ENCODE measurements at regions not wholly inside any gene's neighbourhood (a gene's known extent, or its start where the extent isn't known, plus 50 kb on each side); places are given as distances from the start of the nearest gene placed in this dataset.

- no peak overlapping the region for H3K9ac ChIP-seq (ENCODE audit: low read length)
Measured at GRCh38 chr2:42958741-42959233, 166.4 kb upstream of the HAAO start.

GRCh38 chr2:42957861-42958301 lies 165.5 kb upstream of the HAAO start:
- no peaks in the 10 kb centered on the region for H3K9me2 ChIP-seq (replicated peaks; ENCODE audit: insufficient read depth, low read length)
- H3K9me3 ChIP-seq (ENCODE audit: low read length), result no peaks in the 10 kb centered on the region
- no peaks in the 10 kb centered on the region for H3K4me1 ChIP-seq (ENCODE audit: low read length)
- H3K4me3 ChIP-seq (ENCODE audit: low read length), result no peak overlapping the region
- no peaks in the 10 kb centered on the region for H3K79me2 ChIP-seq (ENCODE audit: low read length)
- H3K27me3 ChIP-seq (ENCODE audit: low read length), result no peaks in the 10 kb centered on the region
- no peak overlapping the region for H3K9ac ChIP-seq (ENCODE audit: low read length)
- no peak overlapping the region for H2AFZ ChIP-seq (ENCODE audit: low read length)
- H3K27ac ChIP-seq (ENCODE audit: low read length), result no peak overlapping the region
- H3K4me2 ChIP-seq (ENCODE audit: low read depth, low read length, poor library complexity, severe bottlenecking), result no peak overlapping the region
- no peaks in the 10 kb centered on the region for H4K20me1 ChIP-seq (ENCODE audit: insufficient read depth, low read depth, low read length)
- no peak for DNase-seq
- no peaks in the 10 kb centered on the region for H3K36me3 ChIP-seq (ENCODE audit: insufficient read depth, low read length)

More at GRCh38 chr2:42958741-42959233, 166.4 kb upstream of the HAAO start:
- H3K9me2 ChIP-seq (replicated peaks; ENCODE audit: insufficient read depth, low read length), result no peaks in the 10 kb centered on the region
- H3K4me2 ChIP-seq (ENCODE audit: low read depth, low read length, poor library complexity, severe bottlenecking), result no peak overlapping the region
- no peaks in the 10 kb centered on the region for H3K36me3 ChIP-seq (ENCODE audit: insufficient read depth, low read length)
- H3K4me3 ChIP-seq (ENCODE audit: low read length), result no peak overlapping the region
- no peaks in the 10 kb centered on the region for H3K79me2 ChIP-seq (ENCODE audit: low read length)
- no peaks in the 10 kb centered on the region for H3K4me1 ChIP-seq (ENCODE audit: low read length)
- no peaks in the 10 kb centered on the region for H3K9me3 ChIP-seq (ENCODE audit: low read length)
- no peak overlapping the region for H3K27ac ChIP-seq (ENCODE audit: low read length)
- H3K27me3 ChIP-seq (ENCODE audit: low read length), result no peaks in the 10 kb centered on the region
- no peak for DNase-seq
- H2AFZ ChIP-seq (ENCODE audit: low read length), result no peak overlapping the region
- no peaks in the 10 kb centered on the region for H4K20me1 ChIP-seq (ENCODE audit: insufficient read depth, low read depth, low read length)

GRCh38 chr2:42957109-42957860 lies 164.9 kb upstream of the HAAO start:
- Histone ChIP-seq H3K4me2 (ENCODE audit: low read depth, low read length, poor library complexity, severe bottlenecking) (no peak overlapping the region), H3K9ac (ENCODE audit: low read length) (no peak overlapping the region), H3K4me3 (ENCODE audit: low read length) (no peak overlapping the region), H2AFZ (ENCODE audit: low read length) (no peak overlapping the region), H3K9me3 (ENCODE audit: low read length) (no peaks in the 10 kb centered on the region), H3K4me1 (ENCODE audit: low read length) (no peaks in the 10 kb centered on the region), H3K79me2 (ENCODE audit: low read length) (no peaks in the 10 kb centered on the region), H3K36me3 (ENCODE audit: insufficient read depth, low read length) (no peaks in the 10 kb centered on the region), H3K9me2 (replicated peaks; ENCODE audit: insufficient read depth, low read length) (no peaks in the 10 kb centered on the region), H3K27me3 (ENCODE audit: low read length) (no peaks in the 10 kb centered on the region), H3K27ac (ENCODE audit: low read length) (no peak overlapping the region), H4K20me1 (ENCODE audit: insufficient read depth, low read depth, low read length) (no peaks in the 10 kb centered on the region)
- DNase-seq, result no peak

- no peak overlapping the region for H3K4me2 ChIP-seq (ENCODE audit: low read depth, low read length, poor library complexity, severe bottlenecking)
- H3K79me2 ChIP-seq (ENCODE audit: low read length), result no peaks in the 10 kb centered on the region
- no peaks in the 10 kb centered on the region for H4K20me1 ChIP-seq (ENCODE audit: insufficient read depth, low read depth, low read length)
- H3K9me2 ChIP-seq (replicated peaks; ENCODE audit: insufficient read depth, low read length), result no peaks in the 10 kb centered on the region
- H2AFZ ChIP-seq (ENCODE audit: low read length), result no peak overlapping the region
- H3K27me3 ChIP-seq (ENCODE audit: low read length), result no peaks in the 10 kb centered on the region
- H3K9me3 ChIP-seq (ENCODE audit: low read length), result no peaks in the 10 kb centered on the region
- no peak overlapping the region for H3K27ac ChIP-seq (ENCODE audit: low read length)
- no peak overlapping the region for H3K4me3 ChIP-seq (ENCODE audit: low read length)
- DNase-seq, result no peak
- no peaks in the 10 kb centered on the region for H3K36me3 ChIP-seq (ENCODE audit: insufficient read depth, low read length)
- H3K9ac ChIP-seq (ENCODE audit: low read length), result no peak overlapping the region
- no peaks in the 10 kb centered on the region for H3K4me1 ChIP-seq (ENCODE audit: low read length)
Measured at GRCh38 chr2:42954227-42954962, 162.0 kb upstream of the HAAO start.

GRCh38 chr2:42953216-42953615 lies 160.8 kb upstream of the HAAO start:
- H3K9ac ChIP-seq (ENCODE audit: low read length), result no peak overlapping the region
- no peaks in the 10 kb centered on the region for H3K9me2 ChIP-seq (replicated peaks; ENCODE audit: insufficient read depth, low read length)
- no peak overlapping the region for H2AFZ ChIP-seq (ENCODE audit: low read length)
- H3K4me3 ChIP-seq (ENCODE audit: low read length), result no peak overlapping the region
- H3K36me3 ChIP-seq (ENCODE audit: insufficient read depth, low read length), result no peaks in the 10 kb centered on the region
- H3K9me3 ChIP-seq (ENCODE audit: low read length), result no peaks in the 10 kb centered on the region
- no peaks in the 10 kb centered on the region for H4K20me1 ChIP-seq (ENCODE audit: insufficient read depth, low read depth, low read length)
- H3K27me3 ChIP-seq (ENCODE audit: low read length), result no peaks in the 10 kb centered on the region
- H3K27ac ChIP-seq (ENCODE audit: low read length), result no peak overlapping the region
- no peaks in the 10 kb centered on the region for H3K4me1 ChIP-seq (ENCODE audit: low read length)
- DNase-seq, result no peak
- H3K4me2 ChIP-seq (ENCODE audit: low read depth, low read length, poor library complexity, severe bottlenecking), result no peak overlapping the region
- no peaks in the 10 kb centered on the region for H3K79me2 ChIP-seq (ENCODE audit: low read length)

GRCh38 chr2:42951263-42951938 lies 159.0 kb upstream of the HAAO start:
- Histone ChIP-seq H3K79me2 (ENCODE audit: low read length) (no peaks in the 10 kb centered on the region), H2AFZ (ENCODE audit: low read length) (no peak overlapping the region), H3K9me3 (ENCODE audit: low read length) (no peaks in the 10 kb centered on the region), H4K20me1 (ENCODE audit: insufficient read depth, low read depth, low read length) (no peaks in the 10 kb centered on the region), H3K27ac (ENCODE audit: low read length) (no peak overlapping the region), H3K4me2 (ENCODE audit: low read depth, low read length, poor library complexity, severe bottlenecking) (no peak overlapping the region), H3K27me3 (ENCODE audit: low read length) (no peaks in the 10 kb centered on the region), H3K4me3 (ENCODE audit: low read length) (no peak overlapping the region), H3K4me1 (ENCODE audit: low read length) (no peaks in the 10 kb centered on the region), H3K36me3 (ENCODE audit: insufficient read depth, low read length) (no peaks in the 10 kb centered on the region), H3K9ac (ENCODE audit: low read length) (no peak overlapping the region), H3K9me2 (replicated peaks; ENCODE audit: insufficient read depth, low read length) (no peaks in the 10 kb centered on the region)
- DNase-seq, result no peak

GRCh38 chr2:42949125-42949524 lies 156.7 kb upstream of the HAAO start:
- H3K4me3 ChIP-seq (ENCODE audit: low read length), result no peak overlapping the region
- H3K4me2 ChIP-seq (ENCODE audit: low read depth, low read length, poor library complexity, severe bottlenecking), result no peak overlapping the region
- no peak overlapping the region for H2AFZ ChIP-seq (ENCODE audit: low read length)
- H3K9me2 ChIP-seq (replicated peaks; ENCODE audit: insufficient read depth, low read length), result no peaks in the 10 kb centered on the region
- H3K36me3 ChIP-seq (ENCODE audit: insufficient read depth, low read length), result no peaks in the 10 kb centered on the region
- no peaks in the 10 kb centered on the region for H4K20me1 ChIP-seq (ENCODE audit: insufficient read depth, low read depth, low read length)
- DNase-seq, result no peak
- H3K9me3 ChIP-seq (ENCODE audit: low read length), result no peaks in the 10 kb centered on the region
- H3K27ac ChIP-seq (ENCODE audit: low read length), result no peak overlapping the region
- no peaks in the 10 kb centered on the region for H3K4me1 ChIP-seq (ENCODE audit: low read length)
- H3K79me2 ChIP-seq (ENCODE audit: low read length), result no peaks in the 10 kb centered on the region
- no peak overlapping the region for H3K9ac ChIP-seq (ENCODE audit: low read length)
- H3K27me3 ChIP-seq (ENCODE audit: low read length), result no peaks in the 10 kb centered on the region
